ENCODE measurements at regions not wholly inside any gene's neighbourhood (a gene's known extent, or its start where the extent isn't known, plus 50 kb on each side); places are given as distances from the start of the nearest gene placed in this dataset.

- TF ChIP-seq YY1 (IDR thresholded peaks at IDR 0.05; ENCODE audit: insufficient read depth, insufficient read length) (no peak), SUZ12 (IDR thresholded peaks at IDR 0.05; ENCODE audit: extremely low read depth, insufficient read depth, insufficient read length) (no peak), ZNF274 (IDR thresholded peaks at IDR 0.05; ENCODE audit: low read depth, low read length) (no peak)
These were observed 1693.4 kb downstream of the NCAM2 start for GRCh38 chr21:22691658-22692057.

Data from NT2/D1 (cell line).